GM20000 (cell line): ENCODE measurements at regions not wholly inside any gene's neighbourhood (a gene's known extent, or its start where the extent isn't known, plus 50 kb on each side); places are given as distances from the start of the nearest gene placed in this dataset.
"Not testable (repeated sequence)": the region's sequence is repeated elsewhere in the genome, so short reads cannot be mapped to it uniquely, and the experiment has no call there.

ENCODE experiments used
- DNase-seq: peaks from one replicate; pipeline ENCODE4 v3.0.0; 2012; ENCODE audit warnings: low spot score
- CTCF ChIP-seq: IDR thresholded peaks from 2 replicates; pipeline ENCODE4 v1.5.1; 2012; ENCODE audit warnings: mild to moderate bottlenecking, control low read depth; ENCODE audit errors: extremely low read depth, missing control alignments

GRCh38 chr5:173395257-173395932 lies 67.2 kb upstream of the STC2 start:
- TF ChIP-seq CTCF = no peak
- no peak for DNase-seq

- no peak for DNase-seq
- no peak for TF ChIP-seq CTCF
Observed at GRCh38 chr5:173394701-173395100, 66.5 kb upstream of the STC2 start.

- TF ChIP-seq CTCF = no peak
- no peak for DNase-seq
Observed at GRCh38 chr5:173392172-173392571, 64.0 kb upstream of the STC2 start.

- DNase-seq = no peak
- no peak for TF ChIP-seq CTCF
Observed at GRCh38 chr5:173391031-173391430, 62.8 kb upstream of the STC2 start.

GRCh38 chr5:173387293-173387692 lies 59.1 kb upstream of the STC2 start:
- not testable (repeated sequence) for DNase-seq

- no peak for DNase-seq
Observed at GRCh38 chr5:173385832-173386360, 57.7 kb upstream of the STC2 start.

GRCh38 chr5:173383711-173384110 lies 55.5 kb upstream of the STC2 start:
- DNase-seq = no peak
- no peak for TF ChIP-seq CTCF

More at GRCh38 chr5:173385832-173386360, 57.7 kb upstream of the STC2 start:
- no peak for TF ChIP-seq CTCF

GRCh38 chr5:173378727-173379126 lies 50.5 kb upstream of the STC2 start:
- no peak for TF ChIP-seq CTCF
- no peak for DNase-seq
